Mesodermal cell (in vitro differentiated cells): ENCODE measurements at regions not wholly inside any gene's neighbourhood (a gene's known extent, or its start where the extent isn't known, plus 50 kb on each side); places are given as distances from the start of the nearest gene placed in this dataset.

Experiments
- H3K27ac ChIP-seq: 2 replicates; pipeline ENCODE4 v1.7.0; 2013; ENCODE audit warnings: mild to moderate bottlenecking, low read depth, low read length, moderate library complexity; ENCODE audit not compliant: severe bottlenecking
- H3K36me3 ChIP-seq: 2 replicates; pipeline ENCODE4 v1.7.1; 2013; ENCODE audit warnings: mild to moderate bottlenecking, low read length, moderate library complexity; ENCODE audit not compliant: control insufficient read depth, insufficient read depth
- H3K4me1 ChIP-seq: one replicate; pipeline ENCODE4 v1.7.1; 2013; ENCODE audit warnings: mild to moderate bottlenecking, low read length; ENCODE audit not compliant: insufficient read depth, control insufficient read depth, poor library complexity, severe bottlenecking
- H3K4me3 ChIP-seq: 2 replicates; pipeline ENCODE4 v1.7.0; 2013; ENCODE audit warnings: low read length, control low read depth, mild to moderate bottlenecking; ENCODE audit not compliant: insufficient read depth, poor library complexity, severe bottlenecking; ENCODE audit errors: extremely low read depth
- H3K9me3 ChIP-seq: 2 replicates; pipeline ENCODE4 v1.7.1; 2013; ENCODE audit warnings: mild to moderate bottlenecking, low read length, moderate library complexity; ENCODE audit not compliant: control insufficient read depth
- WGBS, 2 experiments: methylation state at CpG; one replicate each; pipeline ENCODE4 v1.1.5; 2013; ENCODE audit warnings: missing lambda C conversion rate in 2 of 2; ENCODE audit not compliant: insufficient coverage in 2 of 2; 5-methylcytosine and 5-hydroxymethylcytosine counted together

- no peak overlapping the region for H3K27ac ChIP-seq
- H3K4me3 ChIP-seq, result no peak overlapping the region
- WGBS, 2 experiments, result 97% methylated on average over 2 of the region's 2 CpGs; no CpG with 5 or more reads in 1 of the 2 experiments
- H3K9me3 ChIP-seq, result no peaks in the 10 kb centered on the region
- H3K4me1 ChIP-seq, result no peaks in the 10 kb centered on the region
- no peaks in the 10 kb centered on the region for H3K36me3 ChIP-seq
Observed at GRCh38 chr3:70543493-70543892, 231.1 kb upstream of the MDFIC2 start.

GRCh38 chr3:70539908-70540307 is 227.5 kb upstream of the MDFIC2 start:
- no peak overlapping the region for H3K4me3 ChIP-seq
- WGBS, 2 experiments, result 80 to 100% methylated on average over 1 of the region's 2 CpGs
- no peaks in the 10 kb centered on the region for H3K9me3 ChIP-seq
- H3K4me1 ChIP-seq, result no peaks in the 10 kb centered on the region
- H3K27ac ChIP-seq, result no peak overlapping the region
- H3K36me3 ChIP-seq, result no peaks in the 10 kb centered on the region

- no peaks in the 10 kb centered on the region for H3K9me3 ChIP-seq
- WGBS, 2 experiments, result 43% methylated on average over 1 of the region's 2 CpGs; no CpG with 5 or more reads in 1 of the 2 experiments
- H3K27ac ChIP-seq, result no peak overlapping the region
Observed at GRCh38 chr3:70532806-70533205, 220.4 kb upstream of the MDFIC2 start.

GRCh38 chr3:70531838-70532489 is 219.5 kb upstream of the MDFIC2 start:
- Histone ChIP-seq H3K27ac (no peak overlapping the region), H3K4me1 (no peaks in the 10 kb centered on the region), H3K4me3 (no peak overlapping the region), H3K9me3 (no peaks in the 10 kb centered on the region), H3K36me3 (no peaks in the 10 kb centered on the region)
- WGBS, 2 experiments, result 80 to 83% methylated on average over 9 to 10 of the region's 10 CpGs

More at GRCh38 chr3:70532806-70533205, 220.4 kb upstream of the MDFIC2 start:
- no peaks in the 10 kb centered on the region for H3K4me1 ChIP-seq
- H3K36me3 ChIP-seq, result no peaks in the 10 kb centered on the region
- no peak overlapping the region for H3K4me3 ChIP-seq

- WGBS, 2 experiments, result 6 to 50% methylated on average over 1 to 3 of the region's 4 CpGs
- Histone ChIP-seq H3K4me3 (no peak overlapping the region), H3K27ac (no peak overlapping the region), H3K4me1 (no peaks in the 10 kb centered on the region), H3K9me3 (no peaks in the 10 kb centered on the region), H3K36me3 (no peaks in the 10 kb centered on the region)
Observed at GRCh38 chr3:70531063-70531657, 218.7 kb upstream of the MDFIC2 start.

GRCh38 chr3:70530626-70531025 is 218.2 kb upstream of the MDFIC2 start:
- H3K27ac ChIP-seq, result no peak overlapping the region
- no CpG with 5 or more reads among the region's 4 CpGs for WGBS, 2 experiments
- H3K4me1 ChIP-seq, result no peaks in the 10 kb centered on the region
- no peak overlapping the region for H3K4me3 ChIP-seq
- H3K9me3 ChIP-seq, result no peaks in the 10 kb centered on the region
- no peaks in the 10 kb centered on the region for H3K36me3 ChIP-seq

- Histone ChIP-seq H3K36me3 (no peaks in the 10 kb centered on the region), H3K9me3 (no peaks in the 10 kb centered on the region), H3K4me1 (no peaks in the 10 kb centered on the region), H3K4me3 (no peak overlapping the region), H3K27ac (no peak overlapping the region)
- whole genome bisulfite sequencing, 2 experiments, result 49 to 67% methylated on average over 1 to 5 of the region's 8 CpGs
Observed at GRCh38 chr3:70527026-70527425, 214.6 kb upstream of the MDFIC2 start.

- 80% methylated on average over 1 of the region's 3 CpGs; no CpG with 5 or more reads in 1 of the 2 experiments for WGBS, 2 experiments
- Histone ChIP-seq H3K4me3 (no peak overlapping the region), H3K36me3 (no peaks in the 10 kb centered on the region), H3K4me1 (no peaks in the 10 kb centered on the region), H3K27ac (no peak overlapping the region), H3K9me3 (no peaks in the 10 kb centered on the region)
Observed at GRCh38 chr3:70519913-70520659, 207.6 kb upstream of the MDFIC2 start.

- no peaks in the 10 kb centered on the region for H3K36me3 ChIP-seq
- no peaks in the 10 kb centered on the region for H3K9me3 ChIP-seq
- 78% methylated on average over 4 of the region's 4 CpGs; no CpG with 5 or more reads in 1 of the 2 experiments for WGBS, 2 experiments
- no peak overlapping the region for H3K4me3 ChIP-seq
- no peak overlapping the region for H3K27ac ChIP-seq
- no peaks in the 10 kb centered on the region for H3K4me1 ChIP-seq
Observed at GRCh38 chr3:70519026-70519425, 206.6 kb upstream of the MDFIC2 start.

- H3K36me3 ChIP-seq, result no peaks in the 10 kb centered on the region
- 88 to 100% methylated on average over 2 to 5 of the region's 5 CpGs for WGBS, 2 experiments
Observed at GRCh38 chr3:70518356-70518755, 205.9 kb upstream of the MDFIC2 start.

More at GRCh38 chr3:70518356-70518755, 205.9 kb upstream of the MDFIC2 start:
- no peak overlapping the region for H3K27ac ChIP-seq
- H3K4me3 ChIP-seq, result no peak overlapping the region
- no peaks in the 10 kb centered on the region for H3K9me3 ChIP-seq
- no peaks in the 10 kb centered on the region for H3K4me1 ChIP-seq
